Omental fat pad (tissue), 3 donors: ENCODE measurements at regions not wholly inside any gene's neighbourhood (a gene's known extent, or its start where the extent isn't known, plus 50 kb on each side); places are given as distances from the start of the nearest gene placed in this dataset.

Experiments
- ATAC-seq: fragments of 150-250 bp; one replicate; pipeline ENCODE4 v1.9.1; 2016; ENCODE audit warnings: mild to moderate bottlenecking, moderate library complexity; ENCODE audit not compliant: low FRiP score
- DNase-seq: peaks from one replicate; pipeline ENCODE4 v3.0.0-alpha.2; 2019; ENCODE audit warnings: low spot score
- TF ChIP-seq, protein P1 (sequence below), 3 donors: fragments of 450-650 bp; IDR thresholded peaks; one replicate each; pipeline ENCODE4 v1.5.1; 2016 to 2017; ENCODE audit warnings: antibody characterized with exemption in 3 of 3, mild to moderate bottlenecking in 3 of 3, moderate library complexity in 2 of 3

DNA sequence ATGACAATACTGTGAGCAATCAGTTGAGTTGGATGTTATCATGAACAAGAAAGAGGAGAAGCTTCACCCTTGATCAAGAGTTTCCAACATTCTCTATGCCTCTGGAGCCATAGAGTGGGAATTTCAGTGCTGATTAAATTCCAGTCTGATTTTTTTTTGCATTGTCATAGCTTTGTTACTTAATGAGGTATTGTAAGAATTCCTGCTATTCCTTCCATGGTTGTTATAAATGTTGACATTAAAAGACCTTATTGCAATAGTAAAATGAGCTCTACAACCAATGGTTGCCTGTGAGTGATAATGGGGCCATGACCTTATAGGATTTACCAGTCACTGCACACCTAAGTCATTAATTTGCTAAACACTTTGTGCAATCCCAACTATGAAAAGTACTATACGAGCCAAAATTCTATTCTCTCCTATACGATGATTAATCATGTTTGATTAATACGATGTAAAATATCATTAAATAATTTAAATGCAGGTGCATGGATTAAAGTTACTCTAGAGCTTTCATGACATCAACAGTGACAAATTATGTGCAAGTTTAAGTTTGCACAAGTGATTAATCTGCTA, 353.2 kb upstream of the KLF6 start:
- TF ChIP-seq, protein P1, sequence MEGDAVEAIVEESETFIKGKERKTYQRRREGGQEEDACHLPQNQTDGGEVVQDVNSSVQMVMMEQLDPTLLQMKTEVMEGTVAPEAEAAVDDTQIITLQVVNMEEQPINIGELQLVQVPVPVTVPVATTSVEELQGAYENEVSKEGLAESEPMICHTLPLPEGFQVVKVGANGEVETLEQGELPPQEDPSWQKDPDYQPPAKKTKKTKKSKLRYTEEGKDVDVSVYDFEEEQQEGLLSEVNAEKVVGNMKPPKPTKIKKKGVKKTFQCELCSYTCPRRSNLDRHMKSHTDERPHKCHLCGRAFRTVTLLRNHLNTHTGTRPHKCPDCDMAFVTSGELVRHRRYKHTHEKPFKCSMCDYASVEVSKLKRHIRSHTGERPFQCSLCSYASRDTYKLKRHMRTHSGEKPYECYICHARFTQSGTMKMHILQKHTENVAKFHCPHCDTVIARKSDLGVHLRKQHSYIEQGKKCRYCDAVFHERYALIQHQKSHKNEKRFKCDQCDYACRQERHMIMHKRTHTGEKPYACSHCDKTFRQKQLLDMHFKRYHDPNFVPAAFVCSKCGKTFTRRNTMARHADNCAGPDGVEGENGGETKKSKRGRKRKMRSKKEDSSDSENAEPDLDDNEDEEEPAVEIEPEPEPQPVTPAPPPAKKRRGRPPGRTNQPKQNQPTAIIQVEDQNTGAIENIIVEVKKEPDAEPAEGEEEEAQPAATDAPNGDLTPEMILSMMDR (IDR thresholded peaks at IDR 0.05) = no peak
- DNase-seq (no peak), ATAC-seq (no peak)

DNA sequence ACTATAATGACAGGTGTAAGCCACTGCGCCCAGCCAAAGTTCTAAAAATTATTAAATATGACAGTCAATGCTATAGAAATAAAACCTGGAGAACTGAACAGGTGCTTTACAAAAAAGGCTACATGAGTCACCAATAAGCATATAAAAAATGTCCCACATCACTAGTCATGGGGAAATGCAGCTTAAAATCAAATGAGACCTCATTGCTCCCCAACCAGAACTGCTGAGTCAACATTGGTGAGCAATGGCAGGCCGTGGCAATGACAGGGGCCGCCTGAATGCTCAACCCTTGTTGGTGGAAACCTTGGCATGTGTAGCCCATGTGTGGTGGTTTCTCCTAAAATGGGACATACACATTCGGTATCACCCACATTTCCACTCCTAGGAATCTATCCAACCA, 352.3 kb upstream of the KLF6 start:
- DNase-seq (no peak), ATAC-seq (no peak)
- TF ChIP-seq, protein P1 (IDR thresholded peaks at IDR 0.05) = no peak

DNA sequence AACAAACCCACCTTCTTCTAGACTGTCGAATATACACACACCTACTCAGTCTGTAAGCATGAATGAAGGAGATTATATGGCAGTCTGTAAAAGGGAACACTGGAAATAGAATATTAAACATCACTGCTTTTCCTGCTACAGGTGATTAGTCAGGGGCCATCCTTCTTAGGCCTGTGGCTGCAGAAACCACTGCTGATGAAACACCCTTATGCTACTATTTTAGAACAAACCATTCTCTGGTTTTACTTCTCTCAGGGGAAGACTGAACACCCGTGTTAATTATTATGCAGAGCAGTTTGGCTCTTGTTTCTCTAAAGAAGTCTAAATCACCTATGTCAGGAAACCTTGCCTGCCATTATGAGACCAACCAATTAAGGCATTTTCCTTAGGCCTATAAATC, 351.1 kb upstream of the KLF6 start:
- no peak for ATAC-seq
- TF ChIP-seq, protein P1 (IDR thresholded peaks at IDR 0.05) = no peak
- no peak for DNase-seq

DNA sequence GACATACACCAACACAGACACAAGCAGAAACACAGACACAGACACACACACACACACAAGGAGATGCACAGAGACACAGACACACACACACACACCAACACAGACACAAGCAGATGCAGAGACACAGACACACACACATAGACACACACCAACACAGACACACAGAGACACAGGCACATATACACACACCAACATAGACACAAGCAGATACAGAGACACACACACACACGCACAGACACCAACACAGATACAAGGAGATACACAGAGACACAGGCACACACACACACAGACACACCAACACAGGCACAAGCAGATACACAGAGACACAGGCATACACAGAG, 347.2 kb upstream of the KLF6 start:
- TF ChIP-seq, protein P1 (IDR thresholded peaks at IDR 0.05) = no peak
- DNase-seq = no peak
- ATAC-seq = no peak

DNA sequence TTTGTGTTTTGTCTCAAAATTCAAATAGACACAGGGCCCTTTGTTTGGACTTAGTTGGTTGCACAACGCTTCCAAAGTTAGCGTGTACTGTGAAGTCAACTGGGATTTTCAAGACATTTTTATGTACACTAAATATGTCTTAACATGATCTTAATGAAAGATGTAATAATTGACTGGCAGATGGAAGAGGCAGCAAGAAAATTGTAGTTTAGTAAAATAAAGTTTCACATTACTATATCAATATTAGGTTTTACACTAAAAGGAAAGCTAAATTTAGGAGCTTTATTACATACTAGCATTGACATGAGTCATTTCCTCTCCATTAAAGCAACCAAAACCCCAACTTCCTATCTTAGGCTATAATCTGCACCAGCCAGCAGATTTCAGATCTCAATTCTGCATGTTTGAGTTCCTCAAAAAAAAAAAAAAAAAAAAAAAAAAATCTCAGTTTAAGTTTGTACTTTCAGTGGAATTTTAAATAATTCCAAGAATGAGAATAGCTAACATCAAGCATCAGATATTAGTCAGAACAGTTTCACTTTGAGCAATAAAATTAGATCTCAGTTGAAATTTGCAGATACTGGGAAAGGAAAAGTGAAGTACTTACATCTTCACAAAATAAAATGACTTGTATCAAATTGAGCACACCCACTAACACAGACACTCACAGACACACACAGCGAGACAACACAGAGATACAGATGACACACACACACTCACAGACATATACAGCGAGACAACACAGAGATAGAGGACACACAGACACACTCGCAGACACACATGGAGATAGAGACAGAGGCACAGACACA, 346.6 kb upstream of the KLF6 start:
- ATAC-seq = no peak
- TF ChIP-seq, protein P1 (IDR thresholded peaks at IDR 0.05) = no peak

DNA sequence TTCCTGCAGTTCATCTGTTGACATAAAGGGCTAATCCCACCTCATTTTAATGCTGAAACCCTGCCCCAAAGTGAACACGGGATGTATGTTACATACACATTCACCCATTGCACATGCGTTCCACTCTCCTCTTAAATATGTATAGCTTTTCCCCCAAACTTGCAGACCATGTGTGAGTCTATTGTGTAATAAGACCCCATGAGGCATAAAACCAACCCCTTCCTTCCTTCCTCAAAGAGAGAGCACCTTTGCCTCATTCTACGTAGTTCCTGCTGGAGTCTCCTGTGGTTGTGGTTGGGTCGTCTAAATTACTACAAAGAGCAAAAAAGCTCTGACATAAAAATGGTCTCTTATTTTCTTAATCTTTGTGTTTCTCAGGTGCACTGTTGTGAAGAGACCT, 345.7 kb upstream of the KLF6 start:
- ATAC-seq (no peak), DNase-seq (no peak)
- TF ChIP-seq, protein P1 (IDR thresholded peaks at IDR 0.05) = no peak

More for the DNA sequence above, 346.6 kb upstream of the KLF6 start:
- no peak for DNase-seq
